Osteoblast (primary cell): ENCODE measurements at regions not wholly inside any gene's neighbourhood (a gene's known extent, or its start where the extent isn't known, plus 50 kb on each side); places are given as distances from the start of the nearest gene placed in this dataset.

ENCODE experiments used
- DNase-seq: peaks from one replicate; pipeline ENCODE4 v3.0.0; 2011; ENCODE audit warnings: low spot score, mixed read lengths; ENCODE audit not compliant: insufficient read length; ENCODE audit errors: missing footprints
- H2AFZ ChIP-seq: 2 replicates; pipeline ENCODE4 v1.6.0; 2011; ENCODE audit warnings: mild to moderate bottlenecking, low read length
- H3K27ac ChIP-seq: 2 replicates; pipeline ENCODE4 v1.5.1; 2011; ENCODE audit warnings: mild to moderate bottlenecking, low read depth, low read length, moderate library complexity
- H3K27me3 ChIP-seq: 2 replicates; pipeline ENCODE4 v1.6.0; 2012; ENCODE audit warnings: mild to moderate bottlenecking, control low read depth, inconsistent platforms, low read length, moderate library complexity; ENCODE audit not compliant: insufficient read depth
- H3K36me3 ChIP-seq: 2 replicates; pipeline ENCODE4 v1.5.1; 2011; ENCODE audit warnings: mild to moderate bottlenecking, low read length, control low read depth, moderate library complexity; ENCODE audit not compliant: insufficient read depth
- H3K4me1 ChIP-seq: 2 replicates; pipeline ENCODE4 v1.5.1; 2011; ENCODE audit warnings: mild to moderate bottlenecking, low read length, control low read depth, moderate library complexity; ENCODE audit not compliant: insufficient read depth
- H3K4me2 ChIP-seq: 2 replicates; pipeline ENCODE4 v1.6.0; 2011; ENCODE audit warnings: mild to moderate bottlenecking, low read length; ENCODE audit not compliant: insufficient read depth
- H3K4me3 ChIP-seq: fragments of 200-600 bp; sonication (generic); 3 replicates; pipeline ENCODE4 v1.5.1; 2012; ENCODE audit warnings: mild to moderate bottlenecking, low read length, inconsistent platforms; ENCODE audit not compliant: insufficient read depth
- H3K79me2 ChIP-seq: 2 replicates; pipeline ENCODE4 v1.6.0; 2012; ENCODE audit warnings: mild to moderate bottlenecking, low read length, control low read depth, inconsistent platforms; ENCODE audit not compliant: insufficient read depth
- H3K9me3 ChIP-seq: 2 replicates; pipeline ENCODE4 v1.5.1; 2011; ENCODE audit warnings: low read depth, low read length, control low read depth
- H4K20me1 ChIP-seq: 2 replicates; pipeline ENCODE4 v1.6.0; 2012; ENCODE audit warnings: mild to moderate bottlenecking, low read length, control low read depth; ENCODE audit not compliant: insufficient read depth
- CTCF ChIP-seq: IDR thresholded peaks from 2 replicates; pipeline ENCODE4 v1.5.1; 2011; ENCODE audit warnings: mild to moderate bottlenecking, low read depth, low read length, moderate library complexity; ENCODE audit errors: extremely low read depth

- H3K4me3 ChIP-seq: no peak overlapping the region
- H3K9me3 ChIP-seq: no peaks in the 10 kb centered on the region
- H3K4me1 ChIP-seq: no peaks in the 10 kb centered on the region
- H3K27me3 ChIP-seq: no peaks in the 10 kb centered on the region
- H3K4me2 ChIP-seq: no peak overlapping the region
- H2AFZ ChIP-seq: no peak overlapping the region
- TF ChIP-seq CTCF: no peak
- H3K27ac ChIP-seq: no peak overlapping the region
- no peaks in the 10 kb centered on the region for H3K79me2 ChIP-seq
- no peaks in the 10 kb centered on the region for H4K20me1 ChIP-seq
- no peaks in the 10 kb centered on the region for H3K36me3 ChIP-seq
- DNase-seq: no peak
These were observed 193.6 kb upstream of the BTBD3 start for GRCh38 chr20:11724097-11724496.

GRCh38 chr20:11726026-11726425, 191.7 kb upstream of the BTBD3 start:
- no peak overlapping the region for H3K4me2 ChIP-seq
- no peak overlapping the region for H3K27ac ChIP-seq
- H3K27me3 ChIP-seq: no peaks in the 10 kb centered on the region
- DNase-seq: no peak
- no peaks in the 10 kb centered on the region for H3K79me2 ChIP-seq
- no peaks in the 10 kb centered on the region for H3K9me3 ChIP-seq
- TF ChIP-seq CTCF: no peak
- H4K20me1 ChIP-seq: no peaks in the 10 kb centered on the region
- no peak overlapping the region for H3K4me3 ChIP-seq
- H2AFZ ChIP-seq: no peak overlapping the region
- no peaks in the 10 kb centered on the region for H3K36me3 ChIP-seq
- no peaks in the 10 kb centered on the region for H3K4me1 ChIP-seq

GRCh38 chr20:11727708-11728107, 190.0 kb upstream of the BTBD3 start:
- H3K4me3 ChIP-seq: no peak overlapping the region
- H3K79me2 ChIP-seq: no peaks in the 10 kb centered on the region
- H3K4me1 ChIP-seq: no peaks in the 10 kb centered on the region
- TF ChIP-seq CTCF: no peak
- H3K36me3 ChIP-seq: no peaks in the 10 kb centered on the region
- no peak for DNase-seq
- H3K9me3 ChIP-seq: no peaks in the 10 kb centered on the region
- no peak overlapping the region for H3K4me2 ChIP-seq
- no peak overlapping the region for H3K27ac ChIP-seq
- H4K20me1 ChIP-seq: no peaks in the 10 kb centered on the region
- no peak overlapping the region for H2AFZ ChIP-seq
- H3K27me3 ChIP-seq: no peaks in the 10 kb centered on the region

DNA sequence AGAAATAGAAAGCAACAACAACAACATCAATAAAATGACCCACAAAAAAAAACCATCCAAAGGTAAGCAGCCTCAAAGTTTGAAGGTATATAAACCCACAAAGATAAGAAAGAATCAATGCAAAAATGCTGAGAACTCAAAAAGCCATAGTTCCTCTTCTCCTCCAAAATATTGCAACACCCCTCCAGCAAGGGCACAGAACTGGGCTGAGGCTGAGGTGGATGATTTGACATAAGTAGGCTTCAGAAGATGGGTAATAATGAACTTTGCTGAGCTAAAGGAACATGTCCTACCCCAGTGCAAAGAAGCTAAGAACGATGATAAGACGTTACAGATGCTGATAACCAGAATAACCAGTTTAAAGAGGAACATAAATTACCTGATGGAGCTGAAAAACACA, 188.8 kb upstream of the BTBD3 start:
- Histone ChIP-seq H3K27me3 (no peaks in the 10 kb centered on the region), H3K4me1 (no peaks in the 10 kb centered on the region), H3K36me3 (no peaks in the 10 kb centered on the region), H3K4me3 (no peak overlapping the region), H4K20me1 (no peaks in the 10 kb centered on the region), H3K9me3 (no peaks in the 10 kb centered on the region), H3K79me2 (no peaks in the 10 kb centered on the region), H3K4me2 (no peak overlapping the region), H2AFZ (no peak overlapping the region), H3K27ac (no peak overlapping the region)
- no peak for DNase-seq
- no peak for TF ChIP-seq CTCF
